ENCODE measurements at regions not wholly inside any gene's neighbourhood (a gene's known extent, or its start where the extent isn't known, plus 50 kb on each side); places are given as distances from the start of the nearest gene placed in this dataset.
"Not testable (repeated sequence)": the region's sequence is repeated elsewhere in the genome, so short reads cannot be mapped to it uniquely, and the experiment has no call there.

- no peak for DNase-seq (ENCODE audit: low spot score)
Observed at GRCh38 chr3:163185721-163186350, 1689.2 kb downstream of the OTOL1 start.

GRCh38 chr3:163175970-163176369 lies 1679.4 kb downstream of the OTOL1 start:
- no peak for DNase-seq (ENCODE audit: low spot score)

- DNase-seq (ENCODE audit: low spot score): not testable (repeated sequence)
Observed at GRCh38 chr3:163172513-163172912, 1675.9 kb downstream of the OTOL1 start.

GRCh38 chr3:163166197-163166596 lies 1669.6 kb downstream of the OTOL1 start:
- DNase-seq (ENCODE audit: low spot score): no peak

GRCh38 chr3:163159306-163159705 lies 1662.7 kb downstream of the OTOL1 start:
- DNase-seq (ENCODE audit: low spot score): no peak

GRCh38 chr3:163139600-163139999 lies 1643.0 kb downstream of the OTOL1 start:
- no peak for DNase-seq (ENCODE audit: low spot score)

- DNase-seq (ENCODE audit: low spot score): no peak
Observed at GRCh38 chr3:163138258-163138657, 1641.7 kb downstream of the OTOL1 start.

GRCh38 chr3:163132111-163132510 lies 1635.5 kb downstream of the OTOL1 start:
- no peak for DNase-seq (ENCODE audit: low spot score)

- DNase-seq (ENCODE audit: low spot score): no peak
Observed at GRCh38 chr3:163129287-163129686, 1632.7 kb downstream of the OTOL1 start.

GRCh38 chr3:163126115-163126514 lies 1629.5 kb downstream of the OTOL1 start:
- DNase-seq (ENCODE audit: low spot score): no peak
